ENCODE measurements at regions not wholly inside any gene's neighbourhood (a gene's known extent, or its start where the extent isn't known, plus 50 kb on each side); places are given as distances from the start of the nearest gene placed in this dataset.

DNA sequence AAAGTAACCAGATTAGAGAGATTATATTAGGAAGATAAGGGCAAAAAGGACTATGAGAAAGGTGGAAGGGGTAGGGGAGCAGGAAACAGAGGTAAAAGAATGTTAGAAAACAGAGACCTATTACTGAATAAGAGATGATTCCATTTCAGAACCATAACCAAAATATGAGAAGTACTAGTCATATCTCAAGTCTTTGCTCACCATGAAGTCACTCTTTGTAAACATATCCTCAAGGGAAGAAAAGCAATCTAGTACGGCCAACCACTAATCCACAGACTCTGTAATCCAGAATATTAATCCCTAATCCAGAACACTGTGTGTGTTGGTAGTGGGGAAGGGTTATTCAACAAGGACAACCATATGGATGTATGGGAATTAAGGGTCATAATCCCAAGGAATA, 92.0 kb downstream of the CDCA7 start:
- TF ChIP-seq SRSF1 (optimal IDR thresholded peaks at IDR 0.05; ENCODE audit: low read depth, low read length) (no peak), POLR2AphosphoS5 (IDR thresholded peaks at IDR 0.05; ENCODE audit: low read depth, low read length) (no peak), BHLHE40 (IDR thresholded peaks at IDR 0.05; ENCODE audit: low read length) (no peak), RFXAP (CRISPR knock-in tag; IDR thresholded peaks at IDR 0.05; ENCODE audit: borderline replicate concordance) (no peak)
- TF ChIP-seq, protein P1, sequence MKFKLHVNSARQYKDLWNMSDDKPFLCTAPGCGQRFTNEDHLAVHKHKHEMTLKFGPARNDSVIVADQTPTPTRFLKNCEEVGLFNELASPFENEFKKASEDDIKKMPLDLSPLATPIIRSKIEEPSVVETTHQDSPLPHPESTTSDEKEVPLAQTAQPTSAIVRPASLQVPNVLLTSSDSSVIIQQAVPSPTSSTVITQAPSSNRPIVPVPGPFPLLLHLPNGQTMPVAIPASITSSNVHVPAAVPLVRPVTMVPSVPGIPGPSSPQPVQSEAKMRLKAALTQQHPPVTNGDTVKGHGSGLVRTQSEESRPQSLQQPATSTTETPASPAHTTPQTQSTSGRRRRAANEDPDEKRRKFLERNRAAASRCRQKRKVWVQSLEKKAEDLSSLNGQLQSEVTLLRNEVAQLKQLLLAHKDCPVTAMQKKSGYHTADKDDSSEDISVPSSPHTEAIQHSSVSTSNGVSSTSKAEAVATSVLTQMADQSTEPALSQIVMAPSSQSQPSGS (CRISPR knock-in tag; IDR thresholded peaks at IDR 0.05) = no peak
- TF ChIP-seq, protein P2, sequence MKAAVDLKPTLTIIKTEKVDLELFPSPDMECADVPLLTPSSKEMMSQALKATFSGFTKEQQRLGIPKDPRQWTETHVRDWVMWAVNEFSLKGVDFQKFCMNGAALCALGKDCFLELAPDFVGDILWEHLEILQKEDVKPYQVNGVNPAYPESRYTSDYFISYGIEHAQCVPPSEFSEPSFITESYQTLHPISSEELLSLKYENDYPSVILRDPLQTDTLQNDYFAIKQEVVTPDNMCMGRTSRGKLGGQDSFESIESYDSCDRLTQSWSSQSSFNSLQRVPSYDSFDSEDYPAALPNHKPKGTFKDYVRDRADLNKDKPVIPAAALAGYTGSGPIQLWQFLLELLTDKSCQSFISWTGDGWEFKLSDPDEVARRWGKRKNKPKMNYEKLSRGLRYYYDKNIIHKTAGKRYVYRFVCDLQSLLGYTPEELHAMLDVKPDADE (CRISPR knock-in tag; IDR thresholded peaks at IDR 0.05) = no peak
- TF ChIP-seq, protein P3, sequence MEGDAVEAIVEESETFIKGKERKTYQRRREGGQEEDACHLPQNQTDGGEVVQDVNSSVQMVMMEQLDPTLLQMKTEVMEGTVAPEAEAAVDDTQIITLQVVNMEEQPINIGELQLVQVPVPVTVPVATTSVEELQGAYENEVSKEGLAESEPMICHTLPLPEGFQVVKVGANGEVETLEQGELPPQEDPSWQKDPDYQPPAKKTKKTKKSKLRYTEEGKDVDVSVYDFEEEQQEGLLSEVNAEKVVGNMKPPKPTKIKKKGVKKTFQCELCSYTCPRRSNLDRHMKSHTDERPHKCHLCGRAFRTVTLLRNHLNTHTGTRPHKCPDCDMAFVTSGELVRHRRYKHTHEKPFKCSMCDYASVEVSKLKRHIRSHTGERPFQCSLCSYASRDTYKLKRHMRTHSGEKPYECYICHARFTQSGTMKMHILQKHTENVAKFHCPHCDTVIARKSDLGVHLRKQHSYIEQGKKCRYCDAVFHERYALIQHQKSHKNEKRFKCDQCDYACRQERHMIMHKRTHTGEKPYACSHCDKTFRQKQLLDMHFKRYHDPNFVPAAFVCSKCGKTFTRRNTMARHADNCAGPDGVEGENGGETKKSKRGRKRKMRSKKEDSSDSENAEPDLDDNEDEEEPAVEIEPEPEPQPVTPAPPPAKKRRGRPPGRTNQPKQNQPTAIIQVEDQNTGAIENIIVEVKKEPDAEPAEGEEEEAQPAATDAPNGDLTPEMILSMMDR (CRISPR knock-in tag; IDR thresholded peaks at IDR 0.05) = no peak

Data from HepG2 (cell line).